T-cell (primary cell): ENCODE measurements at regions not wholly inside any gene's neighbourhood (a gene's known extent, or its start where the extent isn't known, plus 50 kb on each side); places are given as distances from the start of the nearest gene placed in this dataset.

Experiments used
- ATAC-seq, 4 experiments: fragments of 200-7000 bp in 3 of 4; fragments of 150-1000 bp in 1 of 4; cut with Tn5 transposase; replicated peaks in 1 of 4; 1 replicate in 3 of 4; 2 replicates in 1 of 4; pipeline ENCODE4 v1.10.0; 2021; ENCODE audit warnings: moderate library complexity in 3 of 4, mild to moderate bottlenecking in 2 of 4, moderate number of reproducible peaks in 1 of 4
- CTCF ChIA-PET, 2 donors: fragments of 300-600 bp; sonication (Branson Sonifier 250); formaldehyde crosslinking; loops; one replicate each; lab custom pipeline; 2022; ENCODE audit warnings: antibody characterized with exemption in 2 of 2; lab: Charles Lee
- POLR2A ChIA-PET, 2 donors: fragments of 300-600 bp; sonication (Branson Sonifier 250); formaldehyde crosslinking; loops; one replicate each; lab custom pipeline; 2022; ENCODE audit warnings: antibody characterized with exemption in 2 of 2; lab: Charles Lee
- DNase-seq, 35 experiments: peaks; one replicate each; pipeline versions ENCODE4 v3.0.0 to v3.0.0-alpha.2; 2013 to 2023
- H3K27ac ChIP-seq: one replicate; pipeline ENCODE4 v1.5.1; 2013; ENCODE audit warnings: low read length
- H3K27me3 ChIP-seq, 2 experiments: replicated peaks in 1 of 2; 1 replicate in 1 of 2; 2 replicates in 1 of 2; pipeline versions ENCODE4 v1.6.1 to v1.7.0; 2013; ENCODE audit warnings: low read length in 1 of 2, mixed read lengths in 1 of 2; ENCODE audit not compliant: control insufficient read depth in 2 of 2, insufficient read depth in 2 of 2; ENCODE audit errors: extremely low read depth in 1 of 2
- H3K36me3 ChIP-seq, 2 donors: 1 replicate in 1 of 2; 2 replicates in 1 of 2; pipeline versions ENCODE4 v1.6.1 to v1.7.0; 2013; ENCODE audit warnings: low read length in 1 of 2; ENCODE audit not compliant: control insufficient read depth in 2 of 2, insufficient read depth in 1 of 2; ENCODE audit errors: extremely low read depth in 1 of 2
- H3K4me1 ChIP-seq, 2 experiments: 1 replicate in 1 of 2; 2 replicates in 1 of 2; pipeline versions ENCODE4 v1.6.1 to v1.7.0; 2013; ENCODE audit warnings: low read length in 2 of 2, mixed read lengths in 1 of 2; ENCODE audit not compliant: insufficient read depth in 2 of 2, control insufficient read depth in 1 of 2; ENCODE audit errors: extremely low read depth in 1 of 2
- H3K4me3 ChIP-seq, 2 donors: 1 replicate in 1 of 2; 2 replicates in 1 of 2; pipeline versions ENCODE4 v1.5.1 to v1.7.0; 2013; ENCODE audit warnings: mild to moderate bottlenecking in 2 of 2, low read length in 1 of 2, moderate library complexity in 1 of 2; ENCODE audit not compliant: control insufficient read depth in 1 of 2; ENCODE audit errors: extremely low read depth in 1 of 2
- H3K9me3 ChIP-seq: 2 replicates; pipeline ENCODE4 v1.7.0; 2013
- H3K27ac Mint-ChIP-seq, 2 donors: one replicate each; pipeline ENCODE4 v1.8.0; 2020 to 2021; ENCODE audit warnings: mild to moderate bottlenecking in 2 of 2, mixed read lengths in 2 of 2
- H3K27me3 Mint-ChIP-seq, 2 donors: one replicate each; pipeline ENCODE4 v1.8.0; 2021 to 2022; ENCODE audit warnings: mixed read lengths in 2 of 2
- H3K36me3 Mint-ChIP-seq: one replicate; pipeline ENCODE4 v1.8.0; 2021; ENCODE audit warnings: mixed read lengths
- H3K4me1 Mint-ChIP-seq, 3 donors: one replicate each; pipeline ENCODE4 v1.8.0; 2020 to 2022; ENCODE audit warnings: mixed read lengths in 3 of 3, mild to moderate bottlenecking in 1 of 3
- H3K4me3 Mint-ChIP-seq, 3 donors: one replicate each; pipeline ENCODE4 v1.8.0; 2020 to 2022; ENCODE audit warnings: mild to moderate bottlenecking in 3 of 3, mixed read lengths in 3 of 3, moderate library complexity in 3 of 3
- H3K9me3 Mint-ChIP-seq, 3 donors: one replicate each; pipeline ENCODE4 v1.8.0; 2020 to 2022; ENCODE audit warnings: mixed read lengths in 3 of 3
- WGBS: methylation state at CpG from one replicate; pipeline ENCODE4 v1.1.5; 2013; ENCODE audit warnings: missing lambda C conversion rate; ENCODE audit not compliant: insufficient coverage; 5-methylcytosine and 5-hydroxymethylcytosine counted together

DNA sequence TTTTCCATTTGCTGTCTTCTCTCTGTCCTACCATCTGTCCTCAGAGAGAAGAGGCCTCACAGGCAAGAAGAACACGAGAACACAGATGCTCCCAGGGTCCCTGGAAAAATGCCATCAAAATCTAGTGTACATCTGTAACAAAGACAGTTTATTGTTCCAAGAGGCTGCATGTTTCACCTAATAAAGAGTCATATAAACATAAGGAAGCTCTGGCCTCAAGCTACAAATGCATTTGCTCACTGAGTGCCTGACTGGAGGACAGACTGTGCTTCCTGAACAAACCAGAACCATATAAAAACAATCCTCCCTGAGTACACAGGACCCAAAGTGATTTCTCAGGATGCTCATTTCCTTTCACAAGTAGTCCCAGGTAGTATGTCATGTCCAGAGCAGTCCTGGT, 76.3 kb upstream of the SLC44A3 start:
- peaks cover 0 to 3% (median 2%) of the 10 kb centered on the region in 3 donors for H3K4me1 Mint-ChIP-seq
- Histone ChIP-seq H3K27me3 (peaks cover 0 to 6% of the 10 kb centered on the region in 2 experiments), H3K4me1 (no peaks in the 10 kb centered on the region), H3K36me3 (no peaks in the 10 kb centered on the region), H3K27ac (no peak overlapping the region), H3K4me3 (no peak overlapping the region), H3K9me3 (no peaks in the 10 kb centered on the region)
- no peak overlapping the region for H3K27ac Mint-ChIP-seq
- WGBS: no CpG with 5 or more reads among the region's 1 CpG
- ChIA-PET CTCF (no interaction called here), POLR2A (no interaction called here)
- peaks cover 15% of the 10 kb centered on the region in 2 donors for H3K27me3 Mint-ChIP-seq
- DNase-seq (no peak), ATAC-seq (no peak)
- H3K4me3 Mint-ChIP-seq: no peak overlapping the region
- H3K36me3 Mint-ChIP-seq: no peaks in the 10 kb centered on the region
- peaks cover 0 to 3% (median 0%) of the 10 kb centered on the region in 3 donors for H3K9me3 Mint-ChIP-seq

- Mint-ChIP-seq H3K27ac (no peak overlapping the region), H3K4me1 (peaks cover 0 to 3% (median 2%) of the 10 kb centered on the region in 3 donors), H3K27me3 (peaks cover 15 to 16% of the 10 kb centered on the region in 2 donors), H3K4me3 (no peak overlapping the region), H3K36me3 (no peaks in the 10 kb centered on the region), H3K9me3 (no peaks in the 10 kb centered on the region)
- no peaks in the 10 kb centered on the region for H3K9me3 ChIP-seq
- H3K4me1 ChIP-seq: no peaks in the 10 kb centered on the region
- peaks cover 0 to 6% of the 10 kb centered on the region in 2 experiments for H3K27me3 ChIP-seq
- DNase-seq (no peak), ATAC-seq (no peak)
- no CpG with 5 or more reads among the region's 2 CpGs for WGBS
- H3K36me3 ChIP-seq: no peaks in the 10 kb centered on the region
- CTCF ChIA-PET: interaction anchor here in 1 of 2 donors (0.5 kb wide), 1 partner anchor 29 kb away, joined by 3 read pairs; no protein-coding TSS in a partner anchor
- no peak overlapping the region for H3K27ac ChIP-seq
- POLR2A ChIA-PET: no interaction called here
- no peak overlapping the region for H3K4me3 ChIP-seq
Observed at GRCh38 chr1:94741996-94742395, 78.2 kb upstream of the SLC44A3 start.

DNA sequence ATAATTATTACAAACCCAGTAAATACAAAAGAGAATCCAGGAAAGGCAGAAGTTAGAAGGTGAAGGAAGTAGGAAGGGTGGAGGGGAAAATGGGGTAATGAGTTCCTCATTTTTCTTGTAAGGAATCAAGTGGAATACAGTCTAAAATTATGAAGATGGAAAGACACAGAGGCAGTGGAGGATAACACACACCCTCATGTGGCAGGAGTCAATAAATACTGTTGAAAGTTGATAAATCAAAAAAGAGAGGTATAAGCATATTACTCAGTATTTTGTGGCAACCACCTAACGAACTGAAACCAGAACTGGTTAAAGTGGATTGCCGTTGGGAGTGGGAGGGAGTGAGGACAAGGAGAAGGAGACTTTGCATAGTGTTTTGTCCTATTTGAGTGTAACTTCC, 78.6 kb upstream of the SLC44A3 start:
- peaks cover 15 to 16% of the 10 kb centered on the region in 2 donors for H3K27me3 Mint-ChIP-seq
- Histone ChIP-seq H3K36me3 (no peaks in the 10 kb centered on the region), H3K4me1 (no peaks in the 10 kb centered on the region), H3K9me3 (no peaks in the 10 kb centered on the region), H3K27me3 (peaks cover 0 to 6% of the 10 kb centered on the region in 2 experiments), H3K4me3 (no peak overlapping the region), H3K27ac (no peak overlapping the region)
- H3K4me1 Mint-ChIP-seq: peaks cover 0 to 3% (median 2%) of the 10 kb centered on the region in 3 donors
- H3K27ac Mint-ChIP-seq: no peak overlapping the region
- ChIA-PET POLR2A (no interaction called here), CTCF (no interaction called here)
- no peak overlapping the region for H3K4me3 Mint-ChIP-seq
- no peaks in the 10 kb centered on the region for H3K9me3 Mint-ChIP-seq
- ATAC-seq (no peak), DNase-seq (no peak)
- H3K36me3 Mint-ChIP-seq: no peaks in the 10 kb centered on the region
- WGBS: 8% methylated on average over 2 of the region's 2 CpGs

DNA sequence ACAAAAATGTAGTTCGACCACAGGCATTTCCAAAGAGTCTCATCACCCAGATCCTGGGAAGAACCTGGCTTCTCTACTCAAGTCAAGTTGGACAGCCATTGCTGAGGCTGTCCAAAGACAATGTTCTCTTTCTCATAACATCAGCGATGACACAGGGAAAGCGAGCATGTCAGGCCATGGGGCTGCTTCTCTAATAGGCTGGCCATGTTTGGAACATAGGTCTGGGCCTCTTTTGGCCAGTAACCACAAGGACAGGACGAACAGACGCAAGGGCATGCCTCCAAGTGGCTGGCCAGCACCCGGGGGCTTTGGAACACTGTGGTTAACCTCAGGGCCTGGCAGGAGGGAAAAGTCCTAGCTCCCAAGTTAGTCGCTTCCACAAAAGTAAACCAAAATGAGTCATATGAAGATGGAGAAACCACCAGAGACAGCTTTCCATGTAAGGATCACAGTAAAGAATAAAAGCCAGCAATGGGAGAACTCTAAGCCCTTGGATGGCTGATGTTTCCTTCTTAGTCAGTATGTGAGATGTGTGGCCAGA, 80.6 kb upstream of the SLC44A3 start:
- peaks cover 0 to 3% (median 2%) of the 10 kb centered on the region in 3 donors for H3K4me1 Mint-ChIP-seq
- peaks cover 0 to 13% of the 10 kb centered on the region in 2 experiments for H3K27me3 ChIP-seq
- H3K27me3 Mint-ChIP-seq: peaks cover 8 to 14% of the 10 kb centered on the region in 2 donors
- H3K4me1 ChIP-seq: peaks cover 0 to 2% of the 10 kb centered on the region in 2 experiments
- H3K36me3 ChIP-seq: no peaks in the 10 kb centered on the region
- CTCF ChIA-PET: no interaction called here
- no peak for ATAC-seq
- no peak overlapping the region for H3K27ac Mint-ChIP-seq
- DNase-seq: no peak
- H3K9me3 ChIP-seq: no peaks in the 10 kb centered on the region
- no peak overlapping the region for H3K4me3 Mint-ChIP-seq
- H3K36me3 Mint-ChIP-seq: no peaks in the 10 kb centered on the region
- POLR2A ChIA-PET: no interaction called here
- no peak overlapping the region for H3K4me3 ChIP-seq
- WGBS: 77% methylated on average over 6 of the region's 7 CpGs
- H3K27ac ChIP-seq: no peak overlapping the region
- no peaks in the 10 kb centered on the region for H3K9me3 Mint-ChIP-seq

DNA sequence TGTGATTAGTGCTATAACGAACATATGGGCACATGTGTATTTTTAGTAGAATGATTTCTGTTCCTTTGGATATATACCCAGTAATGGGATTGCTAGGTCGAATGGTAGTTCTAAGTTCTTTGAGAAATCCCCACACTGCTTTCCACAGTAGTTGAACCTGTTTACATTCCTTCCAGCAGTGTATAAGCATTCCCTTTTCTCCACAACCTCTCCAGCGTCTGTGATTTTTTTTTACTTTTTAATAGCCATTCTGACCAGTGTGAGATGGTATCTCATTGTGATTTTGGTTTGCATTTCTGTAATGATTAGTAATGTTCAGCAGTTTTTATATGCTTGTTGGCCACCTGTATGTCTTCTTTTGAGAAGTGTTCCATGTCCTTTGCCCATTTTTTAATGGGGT, 81.8 kb upstream of the SLC44A3 start:
- H3K4me1 ChIP-seq: peaks cover 0 to 2% of the 10 kb centered on the region in 2 experiments
- H3K9me3 ChIP-seq: no peaks in the 10 kb centered on the region
- WGBS: no CpG with 5 or more reads among the region's 3 CpGs
- H3K27me3 Mint-ChIP-seq: peaks cover 9 to 10% of the 10 kb centered on the region in 2 donors
- no peak overlapping the region for H3K27ac Mint-ChIP-seq
- H3K4me1 Mint-ChIP-seq: peaks cover 0 to 3% (median 2%) of the 10 kb centered on the region in 3 donors
- H3K27me3 ChIP-seq: peaks cover 0 to 11% of the 10 kb centered on the region in 2 experiments
- H3K36me3 ChIP-seq: no peaks in the 10 kb centered on the region
- ATAC-seq (no peak), DNase-seq (no peak)
- H3K4me3 Mint-ChIP-seq: no peak overlapping the region
- POLR2A ChIA-PET: no interaction called here
- no peak overlapping the region for H3K27ac ChIP-seq
- CTCF ChIA-PET: no interaction called here
- no peaks in the 10 kb centered on the region for H3K9me3 Mint-ChIP-seq
- H3K36me3 Mint-ChIP-seq: no peaks in the 10 kb centered on the region
- no peak overlapping the region for H3K4me3 ChIP-seq

DNA sequence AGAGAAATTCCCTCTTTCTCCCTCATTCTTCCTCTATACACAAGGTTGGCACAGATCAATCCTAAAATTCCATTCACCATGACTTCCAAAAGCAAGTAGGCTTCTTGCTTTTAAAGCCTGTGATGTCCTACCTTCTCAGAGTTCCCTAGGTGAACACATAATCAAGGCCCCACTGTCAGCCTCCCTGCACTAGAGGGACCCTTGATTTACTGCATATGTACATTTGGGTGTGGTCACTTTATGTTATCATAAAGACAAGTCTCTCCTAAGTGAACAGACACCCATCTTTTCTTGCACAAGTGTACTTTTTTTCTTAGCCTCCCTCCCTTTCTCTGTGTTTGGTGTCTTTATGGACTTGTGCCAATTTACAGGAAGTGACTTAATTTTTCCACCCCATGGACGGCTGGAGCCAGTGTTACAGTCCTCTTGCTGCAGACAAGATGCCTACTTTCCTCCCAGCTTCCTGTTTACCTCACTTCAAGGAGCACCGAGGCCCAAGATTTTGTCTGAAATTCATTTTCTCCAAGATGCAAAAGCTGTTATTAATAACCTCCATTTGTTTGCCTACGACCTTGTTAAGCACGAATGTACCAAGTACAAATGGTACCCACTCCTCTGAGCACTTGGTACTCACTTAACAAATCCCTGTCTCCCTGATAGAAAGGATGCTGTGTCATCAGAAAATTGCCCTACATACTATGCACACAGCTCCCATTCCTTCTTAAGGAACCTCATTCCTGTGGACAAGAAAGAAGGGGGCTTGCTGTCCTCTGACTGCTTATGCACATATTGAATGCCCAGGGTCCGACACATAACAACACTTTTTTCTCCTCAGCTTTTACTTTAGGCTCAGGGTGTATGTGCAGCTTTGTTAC, 82.8 kb upstream of the SLC44A3 start:
- no peaks in the 10 kb centered on the region for H3K9me3 Mint-ChIP-seq
- no peak overlapping the region for H3K4me3 ChIP-seq
- WGBS: 49% methylated on average over 3 of the region's 5 CpGs
- H3K27ac Mint-ChIP-seq: no peak overlapping the region
- POLR2A ChIA-PET: no interaction called here
- no peak for DNase-seq
- H3K4me3 Mint-ChIP-seq: no peak overlapping the region
- H3K27me3 ChIP-seq: peaks cover 0 to 11% of the 10 kb centered on the region in 2 experiments
- peaks cover 0 to 2% of the 10 kb centered on the region in 2 experiments for H3K4me1 ChIP-seq
- H3K4me1 Mint-ChIP-seq: peaks cover 0 to 3% (median 2%) of the 10 kb centered on the region in 3 donors
- peaks cover 12 to 13% of the 10 kb centered on the region in 2 donors for H3K27me3 Mint-ChIP-seq
- no peaks in the 10 kb centered on the region for H3K36me3 ChIP-seq
- H3K27ac ChIP-seq: no peak overlapping the region
- no peaks in the 10 kb centered on the region for H3K36me3 Mint-ChIP-seq
- no peak for ATAC-seq
- H3K9me3 ChIP-seq: no peaks in the 10 kb centered on the region
- CTCF ChIA-PET: no interaction called here
